Tibial artery (tissue), 4 donors: ENCODE measurements at regions not wholly inside any gene's neighbourhood (a gene's known extent, or its start where the extent isn't known, plus 50 kb on each side); places are given as distances from the start of the nearest gene placed in this dataset.

Experiments used
- DNase-seq, 2 donors: peaks; one replicate each; pipeline ENCODE4 v3.0.0-alpha.2; 2019
- H3K27ac ChIP-seq, 2 donors: fragments of 200-600 bp; sonication (generic) in 1 of 2; 1 replicate in 1 of 2; 2 replicates in 1 of 2; pipeline ENCODE4 v1.5.1; 2018 to 2019; ENCODE audit warnings: mild to moderate bottlenecking in 1 of 2
- H3K27me3 ChIP-seq, 2 donors: fragments of 200-600 bp; sonication (generic) in 1 of 2; one replicate each; pipeline versions ENCODE4 v1.5.1 to v1.6.0; 2016 to 2019
- H3K36me3 ChIP-seq, 3 donors: fragments of 200-600 bp; sonication (generic) in 2 of 3; one replicate each; pipeline ENCODE4 v1.5.1; 2016 to 2019; ENCODE audit warnings: mild to moderate bottlenecking in 2 of 3
- H3K4me1 ChIP-seq, 4 donors: fragments of 200-600 bp; sonication (generic) in 2 of 4; 1 replicate in 3 of 4; 2 replicates in 1 of 4; pipeline ENCODE4 v1.5.1; 2016 to 2019
- H3K4me3 ChIP-seq, 2 donors: fragments of 200-600 bp; sonication (generic) in 1 of 2; 1 replicate in 1 of 2; 2 replicates in 1 of 2; pipeline ENCODE4 v1.5.1; 2018 to 2019; ENCODE audit warnings: mild to moderate bottlenecking in 2 of 2
- H3K9me3 ChIP-seq, 3 donors: fragments of 200-600 bp; sonication (generic) in 1 of 3; one replicate each; pipeline ENCODE4 v1.5.1; 2016 to 2019
- intact Hi-C: fragments of 100-400 bp; cut with DNase I; formaldehyde crosslinking; loops from one replicate; pipeline ENCODE4 v1.15.0; 2023; ENCODE audit warnings: low total_unique reads
- TF ChIP-seq, protein P1 (sequence below), 2 experiments: fragments of 200-600 bp in 1 of 2; fragments of 450-650 bp in 1 of 2; IDR thresholded peaks; one replicate each; pipeline ENCODE4 v1.5.1; 2017 to 2019; ENCODE audit warnings: antibody characterized with exemption in 2 of 2, mild to moderate bottlenecking in 1 of 2, moderate library complexity in 1 of 2

GRCh38 chr13:85312071-85312470 is 487.1 kb downstream of the SLITRK6 start:
- H3K4me3 ChIP-seq: no peak overlapping the region
- H3K27ac ChIP-seq: no peak overlapping the region
- no peaks in the 10 kb centered on the region for H3K9me3 ChIP-seq
- H3K27me3 ChIP-seq: no peaks in the 10 kb centered on the region
- no peaks in the 10 kb centered on the region for H3K4me1 ChIP-seq
- TF ChIP-seq, protein P1, sequence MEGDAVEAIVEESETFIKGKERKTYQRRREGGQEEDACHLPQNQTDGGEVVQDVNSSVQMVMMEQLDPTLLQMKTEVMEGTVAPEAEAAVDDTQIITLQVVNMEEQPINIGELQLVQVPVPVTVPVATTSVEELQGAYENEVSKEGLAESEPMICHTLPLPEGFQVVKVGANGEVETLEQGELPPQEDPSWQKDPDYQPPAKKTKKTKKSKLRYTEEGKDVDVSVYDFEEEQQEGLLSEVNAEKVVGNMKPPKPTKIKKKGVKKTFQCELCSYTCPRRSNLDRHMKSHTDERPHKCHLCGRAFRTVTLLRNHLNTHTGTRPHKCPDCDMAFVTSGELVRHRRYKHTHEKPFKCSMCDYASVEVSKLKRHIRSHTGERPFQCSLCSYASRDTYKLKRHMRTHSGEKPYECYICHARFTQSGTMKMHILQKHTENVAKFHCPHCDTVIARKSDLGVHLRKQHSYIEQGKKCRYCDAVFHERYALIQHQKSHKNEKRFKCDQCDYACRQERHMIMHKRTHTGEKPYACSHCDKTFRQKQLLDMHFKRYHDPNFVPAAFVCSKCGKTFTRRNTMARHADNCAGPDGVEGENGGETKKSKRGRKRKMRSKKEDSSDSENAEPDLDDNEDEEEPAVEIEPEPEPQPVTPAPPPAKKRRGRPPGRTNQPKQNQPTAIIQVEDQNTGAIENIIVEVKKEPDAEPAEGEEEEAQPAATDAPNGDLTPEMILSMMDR (IDR thresholded peaks at IDR 0.05): no peak
- DNase-seq: no peak
- intact Hi-C loops: no loop called here
- no peaks in the 10 kb centered on the region for H3K36me3 ChIP-seq

DNA sequence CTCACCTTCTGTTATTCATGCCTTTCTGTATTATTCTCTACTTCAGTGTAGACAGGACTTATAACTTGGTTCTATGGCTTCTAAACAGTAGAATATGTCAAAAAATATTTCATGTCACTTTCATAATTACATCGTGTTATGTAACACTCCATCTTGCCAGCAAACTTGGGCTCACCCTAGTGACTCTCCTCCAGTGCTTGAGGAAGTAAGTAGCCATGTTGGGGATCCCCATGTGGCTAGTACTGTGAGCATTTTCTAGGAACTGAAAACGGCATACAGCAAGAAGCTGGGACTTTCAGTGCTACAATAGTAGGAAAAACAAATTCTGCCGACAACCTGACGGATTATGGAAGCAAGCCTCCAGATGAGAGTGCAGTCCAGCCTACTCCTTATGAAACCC is 495.6 kb downstream of the SLITRK6 start:
- no peak overlapping the region for H3K4me3 ChIP-seq

DNA sequence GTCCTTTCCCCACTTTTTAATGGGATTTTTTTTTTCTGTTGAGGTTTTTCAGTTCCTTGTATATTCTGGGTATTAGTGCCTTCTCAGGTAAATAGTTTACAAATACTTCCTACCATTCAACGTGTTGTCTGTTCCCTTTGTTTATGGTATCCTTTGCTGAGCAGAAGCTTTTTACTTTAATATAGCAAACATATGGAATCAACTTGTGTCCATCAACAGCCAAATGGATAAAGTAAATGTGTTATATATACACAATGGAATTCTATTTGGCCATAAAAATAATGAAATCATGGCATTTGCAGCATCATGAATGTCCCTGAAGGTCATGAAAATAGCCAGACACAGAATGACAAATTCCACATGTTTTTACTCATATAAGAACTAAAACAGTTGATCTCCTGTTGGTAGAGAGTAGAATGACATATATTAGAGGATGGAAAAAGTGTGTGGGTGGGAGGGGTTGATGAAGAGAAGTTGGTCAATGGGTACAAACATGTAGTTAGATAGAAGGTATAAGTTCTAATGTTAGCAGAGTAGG is 500.8 kb downstream of the SLITRK6 start:
- TF ChIP-seq, protein P1 (IDR thresholded peaks at IDR 0.05): no peak

More for the DNA sequence above, 495.6 kb downstream of the SLITRK6 start:
- DNase-seq: no peak
- no peaks in the 10 kb centered on the region for H3K27me3 ChIP-seq
- H3K27ac ChIP-seq: no peak overlapping the region
- intact Hi-C loops: no loop called here
- H3K4me1 ChIP-seq: no peaks in the 10 kb centered on the region
- TF ChIP-seq, protein P1 (IDR thresholded peaks at IDR 0.05): no peak
- H3K9me3 ChIP-seq: peaks cover 0 to 3% (median 0%) of the 10 kb centered on the region in 3 donors
- H3K36me3 ChIP-seq: no peaks in the 10 kb centered on the region

GRCh38 chr13:85288698-85289097 is 510.5 kb downstream of the SLITRK6 start:
- Histone ChIP-seq H3K27me3 (no peaks in the 10 kb centered on the region), H3K36me3 (no peaks in the 10 kb centered on the region), H3K4me3 (no peak overlapping the region), H3K4me1 (no peaks in the 10 kb centered on the region), H3K9me3 (no peaks in the 10 kb centered on the region), H3K27ac (no peak overlapping the region)
- no peak for DNase-seq
- intact Hi-C loops: no loop called here
- TF ChIP-seq, protein P1 (IDR thresholded peaks at IDR 0.05): no peak

More for the DNA sequence above, 500.8 kb downstream of the SLITRK6 start:
- H3K27ac ChIP-seq: no peak overlapping the region
- no peaks in the 10 kb centered on the region for H3K9me3 ChIP-seq
- no peaks in the 10 kb centered on the region for H3K36me3 ChIP-seq
- no peaks in the 10 kb centered on the region for H3K27me3 ChIP-seq
- intact Hi-C loops: no loop called here
- no peaks in the 10 kb centered on the region for H3K4me1 ChIP-seq
- DNase-seq: no peak
- H3K4me3 ChIP-seq: no peak overlapping the region

GRCh38 chr13:85287528-85287927 is 511.7 kb downstream of the SLITRK6 start:
- Histone ChIP-seq H3K27me3 (no peaks in the 10 kb centered on the region), H3K27ac (no peak overlapping the region), H3K4me1 (no peaks in the 10 kb centered on the region), H3K9me3 (no peaks in the 10 kb centered on the region), H3K36me3 (no peaks in the 10 kb centered on the region), H3K4me3 (no peak overlapping the region)
- TF ChIP-seq, protein P1 (IDR thresholded peaks at IDR 0.05): no peak
- intact Hi-C loops: no loop called here
- no peak for DNase-seq

DNA sequence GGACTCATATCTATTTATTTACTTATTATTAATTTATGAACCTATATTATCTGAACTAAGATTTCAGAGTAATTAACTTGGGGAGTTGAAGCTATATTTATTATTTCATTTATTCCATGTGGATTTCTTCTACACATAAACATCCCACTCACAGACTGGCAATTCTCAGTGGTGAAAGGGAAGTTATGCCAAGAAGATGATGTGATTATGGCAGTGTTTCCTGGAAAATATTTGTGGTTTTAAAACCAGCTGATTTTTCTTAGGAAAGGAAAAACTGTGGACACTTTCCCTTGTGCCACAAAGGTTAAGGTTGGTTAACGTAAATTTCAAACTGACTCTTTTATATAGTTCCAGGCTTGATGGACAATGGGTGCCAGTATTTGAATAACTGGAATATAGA is 513.1 kb downstream of the SLITRK6 start:
- Histone ChIP-seq H3K27ac (no peak overlapping the region), H3K4me1 (no peaks in the 10 kb centered on the region), H3K36me3 (no peaks in the 10 kb centered on the region), H3K27me3 (no peaks in the 10 kb centered on the region), H3K9me3 (no peaks in the 10 kb centered on the region), H3K4me3 (no peak overlapping the region)
- TF ChIP-seq, protein P1 (IDR thresholded peaks at IDR 0.05): no peak
- intact Hi-C loops: no loop called here
- DNase-seq: no peak
